ENCODE measurements at regions not wholly inside any gene's neighbourhood (a gene's known extent, or its start where the extent isn't known, plus 50 kb on each side); places are given as distances from the start of the nearest gene placed in this dataset.
A peak's percentile ranks its signal among the peaks of the same experiment; 100 is the strongest.

GRCh38 chr2:42877511-42877910, 85.1 kb upstream of the HAAO start:
- no peaks in the 10 kb centered on the region for H3K9me3 ChIP-seq
- intact Hi-C loops (cut with DNase I; ENCODE audit: low total_unique reads): no loop called here
- H3K27ac ChIP-seq: peak overlapping the region; percentile 85 to 87
- TF ChIP-seq POLR2A (IDR thresholded peaks at IDR 0.05) (no peak), CTCF (IDR thresholded peaks at IDR 0.05) (no peak)
- DNase-seq: no peak
- no peaks in the 10 kb centered on the region for H3K36me3 ChIP-seq
- no peaks in the 10 kb centered on the region for H3K27me3 ChIP-seq
- H3K4me1 ChIP-seq: peaks cover 7 to 14% of the 10 kb centered on the region in 2 donors
- H3K4me3 ChIP-seq: no peak overlapping the region

GRCh38 chr2:42876326-42876751, 84.0 kb upstream of the HAAO start:
- H3K27ac ChIP-seq: peak overlapping the region; percentile 85 to 87
- H3K36me3 ChIP-seq: no peaks in the 10 kb centered on the region
- H3K4me1 ChIP-seq: peaks cover 7 to 14% of the 10 kb centered on the region in 2 donors
- no peaks in the 10 kb centered on the region for H3K27me3 ChIP-seq
- DNase-seq: peak; percentile 60 to 74
- intact Hi-C loops (cut with DNase I; ENCODE audit: low total_unique reads): no loop called here
- no peaks in the 10 kb centered on the region for H3K9me3 ChIP-seq
- H3K4me3 ChIP-seq: no peak overlapping the region
- TF ChIP-seq CTCF (IDR thresholded peaks at IDR 0.05) (no peak), POLR2A (IDR thresholded peaks at IDR 0.05) (no peak)

GRCh38 chr2:42875880-42876279, 83.5 kb upstream of the HAAO start:
- intact Hi-C loops (cut with DNase I; ENCODE audit: low total_unique reads): no loop called here
- no peak for TF ChIP-seq CTCF (IDR thresholded peaks at IDR 0.05)
- no peak for TF ChIP-seq POLR2A (IDR thresholded peaks at IDR 0.05)
- peak overlapping the region; percentile 85 to 87 for H3K27ac ChIP-seq
- no peaks in the 10 kb centered on the region for H3K36me3 ChIP-seq
- H3K4me3 ChIP-seq: no peak overlapping the region
- H3K27me3 ChIP-seq: no peaks in the 10 kb centered on the region
- no peaks in the 10 kb centered on the region for H3K9me3 ChIP-seq
- H3K4me1 ChIP-seq: peaks cover 7 to 14% of the 10 kb centered on the region in 2 donors
- DNase-seq: peak in 1 of 2 donors; percentile 21

GRCh38 chr2:42874949-42875801, 82.8 kb upstream of the HAAO start:
- TF ChIP-seq CTCF (IDR thresholded peaks at IDR 0.05) (no peak), POLR2A (IDR thresholded peaks at IDR 0.05) (no peak)
- Histone ChIP-seq H3K4me1 (peaks cover 7 to 14% of the 10 kb centered on the region in 2 donors), H3K9me3 (no peaks in the 10 kb centered on the region), H3K36me3 (no peaks in the 10 kb centered on the region), H3K4me3 (no peak overlapping the region), H3K27me3 (no peaks in the 10 kb centered on the region), H3K27ac (peak overlapping the region; percentile 85 to 87)
- DNase-seq: peak; percentile 73 to 74
- intact Hi-C loops (cut with DNase I; ENCODE audit: low total_unique reads): no loop called here

GRCh38 chr2:42872721-42873120, 80.3 kb upstream of the HAAO start:
- H3K9me3 ChIP-seq: no peaks in the 10 kb centered on the region
- H3K4me1 ChIP-seq: peaks cover 7 to 14% of the 10 kb centered on the region in 2 donors
- intact Hi-C loops (cut with DNase I; ENCODE audit: low total_unique reads): no loop called here
- H3K4me3 ChIP-seq: no peak overlapping the region
- DNase-seq: peak in 1 of 2 donors; percentile 14
- no peak for TF ChIP-seq POLR2A (IDR thresholded peaks at IDR 0.05)
- TF ChIP-seq CTCF (IDR thresholded peaks at IDR 0.05): no peak
- H3K27me3 ChIP-seq: no peaks in the 10 kb centered on the region
- peak overlapping the region; percentile 85 to 87 for H3K27ac ChIP-seq
- no peaks in the 10 kb centered on the region for H3K36me3 ChIP-seq
